Ovary (tissue), 3 donors: ENCODE measurements at regions not wholly inside any gene's neighbourhood (a gene's known extent, or its start where the extent isn't known, plus 50 kb on each side); places are given as distances from the start of the nearest gene placed in this dataset.

Experiments used
- CTCF ChIP-seq, 3 donors: fragments of 450-650 bp in 2 of 3; fragments of 200-600 bp in 1 of 3; IDR thresholded peaks; one replicate each; pipeline versions ENCODE4 v1.5.1 to v1.8.0; 2016 to 2022; ENCODE audit warnings: antibody characterized with exemption in 3 of 3, mild to moderate bottlenecking in 1 of 3
- EP300 ChIP-seq: sonication (generic); formaldehyde crosslinking; IDR thresholded peaks from one replicate; pipeline ENCODE4 v1.6.1; 2017; ENCODE audit warnings: antibody characterized with exemption
- POLR2A ChIP-seq: fragments of 450-650 bp; IDR thresholded peaks from one replicate; pipeline ENCODE4 v1.6.1; 2017; ENCODE audit warnings: antibody characterized with exemption, mild to moderate bottlenecking, moderate library complexity
- donor health status: DM: no; HTN: no; CAD: no.

DNA sequence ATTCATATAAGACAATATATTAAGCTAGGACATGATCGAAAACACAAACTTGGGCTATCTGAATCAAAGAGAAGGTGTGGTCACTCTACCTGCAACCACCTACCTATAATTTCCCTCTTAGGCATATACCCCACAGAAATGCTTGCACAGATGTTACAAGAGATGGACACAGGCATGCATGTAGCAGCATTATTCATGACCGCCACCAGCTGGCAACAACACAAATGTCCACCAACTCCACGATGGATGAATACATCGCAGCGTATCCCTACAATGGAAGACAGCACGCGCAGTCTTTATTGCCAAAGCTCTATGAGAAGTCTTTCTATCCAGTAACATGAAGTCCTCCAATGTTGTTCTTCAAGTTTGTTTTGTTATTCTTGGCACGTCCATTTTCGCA, 90.8 kb downstream of the ARL4C start:
- TF ChIP-seq CTCF (IDR thresholded peaks at IDR 0.05) (no peak), POLR2A (no peak), EP300 (no peak)
